ENCODE measurements at regions not wholly inside any gene's neighbourhood (a gene's known extent, or its start where the extent isn't known, plus 50 kb on each side); places are given as distances from the start of the nearest gene placed in this dataset.

DNA sequence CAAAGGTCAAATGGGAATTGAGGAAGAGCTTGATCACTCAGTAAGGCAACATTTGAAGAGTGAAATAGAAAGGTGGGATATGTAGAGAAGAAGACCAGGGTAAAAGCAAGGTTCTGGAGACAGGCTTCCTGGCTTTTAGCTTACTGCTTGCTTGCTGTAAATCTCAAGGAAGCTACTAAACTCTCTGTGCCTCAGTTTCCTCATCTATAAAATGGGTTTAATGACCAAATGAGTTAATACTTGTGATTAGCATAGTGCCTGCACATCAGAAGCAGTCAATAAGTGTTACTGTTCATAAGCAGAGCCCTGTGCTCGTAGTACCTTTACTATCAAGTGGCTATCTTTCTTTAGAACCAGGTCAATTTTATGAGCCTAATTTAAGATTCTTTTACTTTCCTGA, 222.2 kb upstream of the ITGA4 start:
- no peaks in the 10 kb centered on the region for H3K36me3 ChIP-seq
- no peaks in the 10 kb centered on the region for H3K9me3 ChIP-seq
- no peaks in the 10 kb centered on the region for H3K27me3 ChIP-seq
- H3K4me3 ChIP-seq = no peak overlapping the region
- DNase-seq (ENCODE audit: low spot score in 2 of 2) = no peak
- no peak overlapping the region for H3K27ac ChIP-seq
- intact Hi-C loops (cut with DNase I; ENCODE audit: low total_unique reads) = no loop called here
- no peaks in the 10 kb centered on the region for H3K4me1 ChIP-seq
- TF ChIP-seq, protein P1, sequence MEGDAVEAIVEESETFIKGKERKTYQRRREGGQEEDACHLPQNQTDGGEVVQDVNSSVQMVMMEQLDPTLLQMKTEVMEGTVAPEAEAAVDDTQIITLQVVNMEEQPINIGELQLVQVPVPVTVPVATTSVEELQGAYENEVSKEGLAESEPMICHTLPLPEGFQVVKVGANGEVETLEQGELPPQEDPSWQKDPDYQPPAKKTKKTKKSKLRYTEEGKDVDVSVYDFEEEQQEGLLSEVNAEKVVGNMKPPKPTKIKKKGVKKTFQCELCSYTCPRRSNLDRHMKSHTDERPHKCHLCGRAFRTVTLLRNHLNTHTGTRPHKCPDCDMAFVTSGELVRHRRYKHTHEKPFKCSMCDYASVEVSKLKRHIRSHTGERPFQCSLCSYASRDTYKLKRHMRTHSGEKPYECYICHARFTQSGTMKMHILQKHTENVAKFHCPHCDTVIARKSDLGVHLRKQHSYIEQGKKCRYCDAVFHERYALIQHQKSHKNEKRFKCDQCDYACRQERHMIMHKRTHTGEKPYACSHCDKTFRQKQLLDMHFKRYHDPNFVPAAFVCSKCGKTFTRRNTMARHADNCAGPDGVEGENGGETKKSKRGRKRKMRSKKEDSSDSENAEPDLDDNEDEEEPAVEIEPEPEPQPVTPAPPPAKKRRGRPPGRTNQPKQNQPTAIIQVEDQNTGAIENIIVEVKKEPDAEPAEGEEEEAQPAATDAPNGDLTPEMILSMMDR (IDR thresholded peaks at IDR 0.05) = no peak

GRCh38 chr2:181235683-181236459, 221.3 kb upstream of the ITGA4 start:
- H3K36me3 ChIP-seq = no peaks in the 10 kb centered on the region
- H3K4me1 ChIP-seq = no peaks in the 10 kb centered on the region
- intact Hi-C loops (cut with DNase I; ENCODE audit: low total_unique reads) = no loop called here
- H3K27me3 ChIP-seq = no peaks in the 10 kb centered on the region
- H3K27ac ChIP-seq = no peak overlapping the region
- H3K9me3 ChIP-seq = no peaks in the 10 kb centered on the region
- TF ChIP-seq POLR2AphosphoS5 (IDR thresholded peaks at IDR 0.05) (no peak), POLR2A (IDR thresholded peaks at IDR 0.05) (no peak)
- TF ChIP-seq, protein P1 (IDR thresholded peaks at IDR 0.05) = no peak
- H3K4me3 ChIP-seq = no peak overlapping the region
- no peak for DNase-seq (ENCODE audit: low spot score in 2 of 2)

- Histone ChIP-seq H3K9me3 (no peaks in the 10 kb centered on the region), H3K4me3 (no peak overlapping the region), H3K27ac (no peak overlapping the region), H3K27me3 (no peaks in the 10 kb centered on the region), H3K36me3 (no peaks in the 10 kb centered on the region), H3K4me1 (no peaks in the 10 kb centered on the region)
- no peak for DNase-seq (ENCODE audit: low spot score in 2 of 2)
- intact Hi-C loops (cut with DNase I; ENCODE audit: low total_unique reads) = no loop called here
- TF ChIP-seq POLR2A (IDR thresholded peaks at IDR 0.05) (no peak), POLR2AphosphoS5 (IDR thresholded peaks at IDR 0.05) (no peak)
- TF ChIP-seq, protein P1 (IDR thresholded peaks at IDR 0.05) = no peak
These were observed 217.9 kb upstream of the ITGA4 start for GRCh38 chr2:181239201-181239799.

GRCh38 chr2:181240844-181241243, 216.3 kb upstream of the ITGA4 start:
- intact Hi-C loops (cut with DNase I; ENCODE audit: low total_unique reads) = no loop called here
- Histone ChIP-seq H3K27ac (no peak overlapping the region), H3K36me3 (no peaks in the 10 kb centered on the region), H3K27me3 (no peaks in the 10 kb centered on the region), H3K4me3 (no peak overlapping the region), H3K9me3 (no peaks in the 10 kb centered on the region), H3K4me1 (no peaks in the 10 kb centered on the region)
- TF ChIP-seq POLR2A (IDR thresholded peaks at IDR 0.05) (no peak), POLR2AphosphoS5 (IDR thresholded peaks at IDR 0.05) (no peak)
- TF ChIP-seq, protein P1 (IDR thresholded peaks at IDR 0.05) = no peak
- DNase-seq (ENCODE audit: low spot score in 2 of 2) = no peak

GRCh38 chr2:181241366-181241765, 215.8 kb upstream of the ITGA4 start:
- no peaks in the 10 kb centered on the region for H3K9me3 ChIP-seq
- intact Hi-C loops (cut with DNase I; ENCODE audit: low total_unique reads) = no loop called here
- TF ChIP-seq POLR2A (IDR thresholded peaks at IDR 0.05) = no peak
- TF ChIP-seq, protein P1 (IDR thresholded peaks at IDR 0.05) = no peak
- no peak for TF ChIP-seq POLR2AphosphoS5 (IDR thresholded peaks at IDR 0.05)
- H3K4me3 ChIP-seq = no peak overlapping the region
- H3K4me1 ChIP-seq = no peaks in the 10 kb centered on the region
- no peaks in the 10 kb centered on the region for H3K36me3 ChIP-seq
- no peak overlapping the region for H3K27ac ChIP-seq
- no peak for DNase-seq (ENCODE audit: low spot score in 2 of 2)
- no peaks in the 10 kb centered on the region for H3K27me3 ChIP-seq

All from breast epithelium (tissue), 4 donors.